Neural crest cell (in vitro differentiated cells): ENCODE measurements at regions not wholly inside any gene's neighbourhood (a gene's known extent, or its start where the extent isn't known, plus 50 kb on each side); places are given as distances from the start of the nearest gene placed in this dataset.

Experiments
- DNase-seq: peaks from one replicate; pipeline ENCODE4 v3.0.0; 2021; ENCODE audit warnings: low read depth, mixed read lengths, low spot score
- H3K27ac Mint-ChIP-seq: one replicate; pipeline ENCODE4 v1.8.0; 2021; ENCODE audit warnings: mild to moderate bottlenecking, mixed read lengths; ENCODE audit not compliant: unreplicated experiment
- H3K27me3 Mint-ChIP-seq: 2 replicates; pipeline ENCODE4 v1.8.0; 2021; ENCODE audit warnings: low read depth, mild to moderate bottlenecking, mixed read lengths
- H3K36me3 Mint-ChIP-seq: 2 replicates; pipeline ENCODE4 v1.8.0; 2021; ENCODE audit warnings: low read depth, mild to moderate bottlenecking, mixed read lengths
- H3K4me1 Mint-ChIP-seq: 2 replicates; pipeline ENCODE4 v1.8.0; 2021; ENCODE audit warnings: mixed read lengths
- H3K4me3 Mint-ChIP-seq: one replicate; pipeline ENCODE4 v1.8.0; 2021; ENCODE audit warnings: mild to moderate bottlenecking, mixed read lengths
- H3K9me3 Mint-ChIP-seq: 2 replicates; pipeline ENCODE4 v1.8.0; 2021; ENCODE audit warnings: mixed read lengths
- TF ChIP-seq, protein P1 (sequence below): fragments of 200-600 bp; sonication (generic); conservative IDR thresholded peaks from 2 replicates; pipeline ENCODE4 v1.5.0; 2021; ENCODE audit warnings: antibody characterized with exemption, mild to moderate bottlenecking

DNA sequence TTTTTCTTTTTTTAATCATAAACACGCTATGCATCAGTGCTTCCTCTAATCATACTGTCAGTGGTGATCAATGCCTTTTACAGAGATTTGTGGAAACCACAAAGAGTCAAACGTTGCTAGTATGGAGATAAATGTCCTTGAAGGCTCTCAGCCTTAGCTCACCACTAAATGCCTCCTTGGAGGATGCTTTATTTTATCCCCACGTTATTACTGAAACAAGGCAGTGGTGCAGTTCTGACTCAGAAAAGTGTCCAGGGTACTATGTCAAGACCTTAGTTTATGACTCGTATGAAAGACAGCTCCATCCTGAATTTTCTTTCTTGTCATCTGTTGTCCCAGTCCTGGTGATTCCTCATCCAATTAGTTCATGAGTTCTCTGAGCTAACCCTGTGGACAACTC lies 1146.7 kb downstream of the IGSF11 start:
- H3K9me3 Mint-ChIP-seq, result no peaks in the 10 kb centered on the region
- no peak overlapping the region for H3K4me3 Mint-ChIP-seq
- DNase-seq, result no peak
- no peaks in the 10 kb centered on the region for H3K36me3 Mint-ChIP-seq
- no peaks in the 10 kb centered on the region for H3K27me3 Mint-ChIP-seq
- H3K27ac Mint-ChIP-seq, result no peak overlapping the region
- H3K4me1 Mint-ChIP-seq, result peaks cover 6% of the 10 kb centered on the region
- TF ChIP-seq, protein P1, sequence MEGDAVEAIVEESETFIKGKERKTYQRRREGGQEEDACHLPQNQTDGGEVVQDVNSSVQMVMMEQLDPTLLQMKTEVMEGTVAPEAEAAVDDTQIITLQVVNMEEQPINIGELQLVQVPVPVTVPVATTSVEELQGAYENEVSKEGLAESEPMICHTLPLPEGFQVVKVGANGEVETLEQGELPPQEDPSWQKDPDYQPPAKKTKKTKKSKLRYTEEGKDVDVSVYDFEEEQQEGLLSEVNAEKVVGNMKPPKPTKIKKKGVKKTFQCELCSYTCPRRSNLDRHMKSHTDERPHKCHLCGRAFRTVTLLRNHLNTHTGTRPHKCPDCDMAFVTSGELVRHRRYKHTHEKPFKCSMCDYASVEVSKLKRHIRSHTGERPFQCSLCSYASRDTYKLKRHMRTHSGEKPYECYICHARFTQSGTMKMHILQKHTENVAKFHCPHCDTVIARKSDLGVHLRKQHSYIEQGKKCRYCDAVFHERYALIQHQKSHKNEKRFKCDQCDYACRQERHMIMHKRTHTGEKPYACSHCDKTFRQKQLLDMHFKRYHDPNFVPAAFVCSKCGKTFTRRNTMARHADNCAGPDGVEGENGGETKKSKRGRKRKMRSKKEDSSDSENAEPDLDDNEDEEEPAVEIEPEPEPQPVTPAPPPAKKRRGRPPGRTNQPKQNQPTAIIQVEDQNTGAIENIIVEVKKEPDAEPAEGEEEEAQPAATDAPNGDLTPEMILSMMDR, result no peak

DNA sequence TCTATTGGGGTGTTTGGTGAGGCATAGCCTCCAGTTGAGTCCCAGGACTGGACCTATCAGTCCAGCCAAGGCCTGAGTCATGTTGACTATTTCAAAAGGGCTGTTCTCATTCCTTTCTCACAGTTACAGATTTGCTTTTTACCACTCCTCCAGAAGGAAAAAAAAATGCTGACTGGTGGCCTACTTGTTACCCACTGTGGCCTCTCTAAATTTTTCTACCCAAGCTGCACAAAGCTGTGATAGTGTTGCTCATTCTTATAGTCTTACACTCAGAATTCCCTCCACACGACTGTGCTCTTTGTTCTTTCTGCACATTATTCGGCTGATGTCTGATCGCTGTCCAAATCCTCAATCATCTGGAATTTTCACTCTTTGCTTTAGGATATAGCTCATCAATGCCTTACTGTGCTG lies 1142.2 kb downstream of the IGSF11 start:
- H3K9me3 Mint-ChIP-seq, result peaks cover 8% of the 10 kb centered on the region
- H3K4me3 Mint-ChIP-seq, result no peak overlapping the region
- no peaks in the 10 kb centered on the region for H3K27me3 Mint-ChIP-seq
- no peak for DNase-seq
- TF ChIP-seq, protein P1, result no peak
- peaks cover 9% of the 10 kb centered on the region for H3K4me1 Mint-ChIP-seq
- H3K27ac Mint-ChIP-seq, result no peak overlapping the region
- peaks cover 3% of the 10 kb centered on the region for H3K36me3 Mint-ChIP-seq

DNA sequence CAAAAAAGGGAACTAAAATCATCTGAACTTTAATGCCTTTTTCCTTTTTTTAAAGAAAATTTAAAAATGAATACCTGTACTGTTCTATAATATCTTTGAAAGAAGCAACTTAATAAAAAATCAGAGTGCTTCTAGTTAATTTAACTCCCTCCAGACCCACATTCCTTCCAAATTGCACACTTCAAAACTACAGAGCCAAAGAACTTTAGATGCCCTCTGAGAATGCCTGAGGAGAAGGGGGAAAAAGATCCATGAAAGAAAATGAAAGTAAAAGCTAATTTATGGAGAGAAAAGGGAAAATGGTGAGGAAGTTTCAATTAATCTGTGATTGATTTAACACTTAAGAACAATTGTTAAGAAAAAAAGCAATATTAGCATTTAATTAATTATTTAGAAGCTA lies 1141.6 kb downstream of the IGSF11 start:
- Mint-ChIP-seq H3K9me3 (peaks cover 10% of the 10 kb centered on the region), H3K27ac (no peak overlapping the region), H3K36me3 (peaks cover 3% of the 10 kb centered on the region), H3K27me3 (no peaks in the 10 kb centered on the region), H3K4me1 (peaks cover 9% of the 10 kb centered on the region), H3K4me3 (no peak overlapping the region)
- DNase-seq, result no peak
- TF ChIP-seq, protein P1, result no peak

DNA sequence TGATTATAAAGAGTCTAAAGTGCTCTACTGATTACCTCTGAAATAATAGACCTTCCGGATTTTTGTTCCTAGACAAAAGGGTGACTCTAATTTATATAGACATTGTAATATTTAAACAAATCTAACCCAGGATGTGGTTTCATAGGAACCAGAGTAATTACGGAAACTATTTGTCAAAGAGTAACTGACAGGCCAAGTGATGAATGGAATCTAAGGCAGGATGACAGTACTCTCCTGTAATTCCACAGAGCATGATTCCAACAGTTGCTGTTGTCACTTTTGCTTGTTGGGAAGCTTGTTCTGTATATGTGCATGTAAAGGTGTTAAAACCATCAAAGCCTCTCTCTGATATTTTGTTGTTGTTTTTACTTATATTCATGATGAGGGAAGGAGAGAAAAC lies 1141.0 kb downstream of the IGSF11 start:
- H3K27me3 Mint-ChIP-seq, result no peaks in the 10 kb centered on the region
- H3K9me3 Mint-ChIP-seq, result peaks cover 12% of the 10 kb centered on the region
- H3K4me3 Mint-ChIP-seq, result no peak overlapping the region
- DNase-seq, result no peak
- H3K27ac Mint-ChIP-seq, result no peak overlapping the region
- H3K36me3 Mint-ChIP-seq, result peaks cover 3% of the 10 kb centered on the region
- peaks cover 9% of the 10 kb centered on the region for H3K4me1 Mint-ChIP-seq
- TF ChIP-seq, protein P1, result no peak

GRCh38 chr3:117898722-117899522 lies 1135.7 kb downstream of the IGSF11 start:
- DNase-seq, result no peak
- H3K27me3 Mint-ChIP-seq, result no peaks in the 10 kb centered on the region
- no peak overlapping the region for H3K4me3 Mint-ChIP-seq
- TF ChIP-seq, protein P1, result peak; percentile 62
- no peak overlapping the region for H3K27ac Mint-ChIP-seq
- peaks cover 3% of the 10 kb centered on the region for H3K36me3 Mint-ChIP-seq
- peaks cover 9% of the 10 kb centered on the region for H3K4me1 Mint-ChIP-seq
- H3K9me3 Mint-ChIP-seq, result peaks cover 15% of the 10 kb centered on the region
